Gastroesophageal sphincter (tissue), 3 donors: ENCODE measurements at regions not wholly inside any gene's neighbourhood (a gene's known extent, or its start where the extent isn't known, plus 50 kb on each side); places are given as distances from the start of the nearest gene placed in this dataset.

Experiments used
- CTCF ChIP-seq, 4 experiments: fragments of 200-600 bp in 2 of 4; fragments of 450-650 bp in 2 of 4; sonication (generic) in 1 of 4; IDR thresholded peaks; one replicate each; pipeline ENCODE4 v1.5.1; 2017 to 2019; ENCODE audit warnings: antibody characterized with exemption in 4 of 4, mild to moderate bottlenecking in 2 of 4, moderate library complexity in 2 of 4
- POLR2A ChIP-seq, 2 donors: fragments of 450-650 bp; IDR thresholded peaks; one replicate each; pipeline ENCODE4 v1.6.1; 2017; ENCODE audit warnings: antibody characterized with exemption in 2 of 2, mild to moderate bottlenecking in 2 of 2, moderate library complexity in 1 of 2

- no peak for TF ChIP-seq CTCF (IDR thresholded peaks at IDR 0.05)
- TF ChIP-seq POLR2A (IDR thresholded peaks at IDR 0.05) = no peak
Measured at GRCh38 chr15:22226034-22226790, 145.9 kb downstream of the OR4M2 start.
